CD4-positive, alpha-beta T cell (primary cell): ENCODE measurements at regions not wholly inside any gene's neighbourhood (a gene's known extent, or its start where the extent isn't known, plus 50 kb on each side); places are given as distances from the start of the nearest gene placed in this dataset.

Experiments
- ATAC-seq: fragments of 200-7000 bp; cut with Tn5 transposase; one replicate; pipeline ENCODE4 v1.10.0; 2022; ENCODE audit warnings: mild to moderate bottlenecking; ENCODE audit not compliant: poor library complexity
- CTCF ChIA-PET: fragments of 350-600 bp; sonication (Branson Sonifier 250); formaldehyde crosslinking; loops from one replicate; lab custom pipeline; 2021; ENCODE audit warnings: antibody characterized with exemption, inconsistent platforms; lab: Charles Lee
- POLR2A ChIA-PET: fragments of 350-600 bp; sonication (Branson Sonifier 250); formaldehyde crosslinking; loops from one replicate; lab custom pipeline; 2021; ENCODE audit warnings: antibody characterized with exemption, inconsistent platforms; lab: Charles Lee
- DNase-seq, 14 experiments: peaks; one replicate each; pipeline ENCODE4 v3.0.0-alpha.2; 2013 to 2020; ENCODE audit warnings: mixed read lengths in 2 of 14
- H3K27ac ChIP-seq, 2 donors: one replicate each; pipeline versions ENCODE4 v1.5.1 to v1.7.0; 2013; ENCODE audit warnings: low read length in 2 of 2, low read depth in 1 of 2, mild to moderate bottlenecking in 1 of 2
- H3K27me3 ChIP-seq, 2 experiments: 1 replicate in 1 of 2; 2 replicates in 1 of 2; pipeline versions ENCODE4 v1.6.1 to v1.7.0; 2013; ENCODE audit warnings: low read length in 2 of 2, control low read depth in 1 of 2, mild to moderate bottlenecking in 1 of 2, moderate library complexity in 1 of 2; ENCODE audit not compliant: insufficient read depth in 2 of 2, control insufficient read depth in 1 of 2
- H3K36me3 ChIP-seq: one replicate; pipeline ENCODE4 v1.6.1; 2013; ENCODE audit warnings: low read length, control low read depth; ENCODE audit not compliant: insufficient read depth
- H3K4me1 ChIP-seq: one replicate; pipeline ENCODE4 v1.6.1; 2013; ENCODE audit warnings: low read length, control low read depth; ENCODE audit not compliant: insufficient read depth
- H3K4me3 ChIP-seq: one replicate; pipeline ENCODE4 v1.5.1; 2013; ENCODE audit warnings: mild to moderate bottlenecking, low read length, moderate library complexity
- H3K9me3 ChIP-seq, 2 experiments: 1 replicate in 1 of 2; 2 replicates in 1 of 2; pipeline versions ENCODE4 v1.6.1 to v1.7.0; 2013; ENCODE audit warnings: low read length in 2 of 2, mild to moderate bottlenecking in 2 of 2, control low read depth in 1 of 2, moderate library complexity in 1 of 2; ENCODE audit not compliant: control insufficient read depth in 1 of 2, insufficient read depth in 1 of 2
- H3K27ac Mint-ChIP-seq: one replicate; pipeline ENCODE4 v1.8.0; 2020; ENCODE audit warnings: mixed read lengths
- H3K27me3 Mint-ChIP-seq: one replicate; pipeline ENCODE4 v1.8.0; 2021; ENCODE audit warnings: mixed read lengths
- H3K36me3 Mint-ChIP-seq: one replicate; pipeline ENCODE4 v1.8.0; 2021; ENCODE audit warnings: low read depth, mixed read lengths
- H3K4me1 Mint-ChIP-seq: one replicate; pipeline ENCODE4 v1.8.0; 2021; ENCODE audit warnings: low read depth, mixed read lengths
- H3K4me3 Mint-ChIP-seq: one replicate; pipeline ENCODE4 v1.8.0; 2020; ENCODE audit warnings: mild to moderate bottlenecking, mixed read lengths
- H3K9me3 Mint-ChIP-seq: one replicate; pipeline ENCODE4 v1.8.0; 2020; ENCODE audit warnings: mixed read lengths
- CTCF ChIP-seq: fragments of 200-600 bp; IDR thresholded peaks from one replicate; pipeline ENCODE4 v1.8.0; 2022; ENCODE audit warnings: antibody characterized with exemption, mild to moderate bottlenecking
- intact Hi-C, 2 experiments: fragments of 100-400 bp; cut with DNase I in 1 of 2; cut with micrococcal nuclease in 1 of 2; formaldehyde crosslinking; loops; one replicate each; pipeline versions ENCODE4 v1.15.1 to v1.9.0; 2023 to 2025; cut with DNase I, micrococcal nuclease

DNA sequence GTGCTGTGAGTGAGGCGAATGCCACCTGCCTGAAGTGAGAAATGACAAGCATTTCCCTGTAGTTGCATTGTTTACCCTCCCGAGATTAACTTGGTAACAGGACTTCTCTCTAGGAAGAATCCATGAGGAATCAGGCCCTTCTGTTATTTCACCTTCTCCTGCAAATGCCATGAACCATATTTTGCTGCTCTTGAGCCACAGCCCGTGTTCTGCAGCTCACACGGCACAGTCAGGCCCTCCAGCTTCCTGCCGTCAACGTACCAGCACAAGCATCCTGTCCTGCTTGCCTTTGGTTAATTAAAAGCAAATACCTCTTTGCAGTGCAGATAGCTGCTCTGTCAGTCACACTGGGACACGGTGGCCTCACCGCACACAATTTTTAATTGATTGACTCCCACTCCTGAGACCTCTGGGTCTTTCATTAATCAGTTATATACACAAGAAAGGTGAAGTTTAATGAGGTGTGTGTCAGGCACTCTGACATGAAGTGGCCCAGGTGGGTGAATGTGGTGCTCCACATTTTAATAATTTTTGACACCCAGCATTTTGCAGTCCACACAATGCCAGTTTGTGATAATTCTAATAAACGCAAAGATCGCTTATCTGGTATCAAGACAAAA lies 95.3 kb upstream of the ASB18 start:
- Histone ChIP-seq H3K27ac (no peak overlapping the region), H3K27me3 (no peaks in the 10 kb centered on the region), H3K9me3 (no peaks in the 10 kb centered on the region), H3K4me1 (peaks cover 7% of the 10 kb centered on the region), H3K36me3 (no peaks in the 10 kb centered on the region), H3K4me3 (no peak overlapping the region)
- ATAC-seq (no peak), DNase-seq (peak in 6 of 14 experiments; percentile 12 to 26 (median 16))
- no peak for TF ChIP-seq CTCF
- Mint-ChIP-seq H3K4me1 (peaks cover 23% of the 10 kb centered on the region), H3K9me3 (no peaks in the 10 kb centered on the region), H3K4me3 (no peak overlapping the region), H3K27me3 (no peaks in the 10 kb centered on the region), H3K36me3 (no peaks in the 10 kb centered on the region), H3K27ac (peak overlapping the region; percentile 5)
- ChIA-PET CTCF (no interaction called here), POLR2A (no interaction called here)
- intact Hi-C loops: no loop called here

GRCh38 chr2:236360496-236360895 lies 96.3 kb upstream of the ASB18 start:
- H3K27ac ChIP-seq: no peak overlapping the region
- no peaks in the 10 kb centered on the region for H3K9me3 ChIP-seq
- Mint-ChIP-seq H3K9me3 (no peaks in the 10 kb centered on the region), H3K36me3 (no peaks in the 10 kb centered on the region), H3K4me1 (peaks cover 32% of the 10 kb centered on the region), H3K27ac (no peak overlapping the region), H3K4me3 (no peak overlapping the region), H3K27me3 (no peaks in the 10 kb centered on the region)
- no peak for TF ChIP-seq CTCF
- no peak overlapping the region for H3K4me3 ChIP-seq
- ATAC-seq (no peak), DNase-seq (no peak)
- ChIA-PET POLR2A (no interaction called here), CTCF (no interaction called here)
- peaks cover 14% of the 10 kb centered on the region for H3K4me1 ChIP-seq
- no peaks in the 10 kb centered on the region for H3K27me3 ChIP-seq
- H3K36me3 ChIP-seq: no peaks in the 10 kb centered on the region
- intact Hi-C loops: no loop called here

DNA sequence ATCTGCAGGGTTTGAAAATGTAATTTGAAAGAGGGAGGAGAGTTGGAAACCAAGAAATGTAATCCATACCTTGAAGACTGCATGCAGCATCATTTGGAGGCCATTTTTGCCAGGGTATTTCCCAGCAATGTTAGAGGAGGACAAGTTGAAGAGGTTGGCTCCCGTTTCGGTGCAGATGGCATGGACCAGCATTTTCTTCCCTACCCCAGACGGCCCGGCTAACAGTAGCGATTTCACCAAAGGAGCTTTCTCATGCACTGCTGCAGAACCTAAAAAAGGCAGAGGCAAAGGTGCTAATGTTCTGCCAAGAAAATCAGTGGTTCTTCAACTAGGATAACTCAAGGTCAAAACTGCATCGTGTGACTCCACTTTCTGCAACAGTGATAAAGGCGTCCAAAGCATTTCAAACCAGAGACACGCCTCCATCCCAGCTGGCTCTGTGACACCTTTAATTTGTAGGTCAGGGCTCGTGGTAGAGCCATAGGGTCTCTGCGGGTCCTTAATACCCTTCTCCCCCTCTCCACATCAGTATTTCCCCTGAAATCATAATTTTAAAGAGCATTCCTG lies 99.6 kb upstream of the ASB18 start:
- H3K27ac Mint-ChIP-seq: peak overlapping the region; percentile 4
- DNase-seq (no peak), ATAC-seq (no peak)
- no peaks in the 10 kb centered on the region for H3K36me3 Mint-ChIP-seq
- CTCF ChIA-PET: no interaction called here
- POLR2A ChIA-PET: no interaction called here
- no peaks in the 10 kb centered on the region for H3K9me3 Mint-ChIP-seq
- H3K4me1 ChIP-seq: peaks cover 40% of the 10 kb centered on the region
- H3K9me3 ChIP-seq: no peaks in the 10 kb centered on the region
- no peaks in the 10 kb centered on the region for H3K36me3 ChIP-seq
- no peak overlapping the region for H3K4me3 Mint-ChIP-seq
- H3K27me3 ChIP-seq: peaks cover 0 to 6% of the 10 kb centered on the region in 2 experiments
- H3K4me1 Mint-ChIP-seq: peaks cover 63% of the 10 kb centered on the region
- intact Hi-C loops: no loop called here
- no peak overlapping the region for H3K27ac ChIP-seq
- H3K27me3 Mint-ChIP-seq: peaks cover 10% of the 10 kb centered on the region
- no peak for TF ChIP-seq CTCF
- no peak overlapping the region for H3K4me3 ChIP-seq
